HepG2 (cell line): ENCODE measurements at regions not wholly inside any gene's neighbourhood (a gene's known extent, or its start where the extent isn't known, plus 50 kb on each side); places are given as distances from the start of the nearest gene placed in this dataset.

Experiments used
- FOXO4 ChIP-seq: sonication (generic); formaldehyde crosslinking; conservative IDR thresholded peaks from 2 replicates; pipeline ENCODE4 v1.8.1; 2023; ENCODE audit warnings: missing genetic modification reagents
- HDAC1 ChIP-seq: sonication (generic); formaldehyde crosslinking; IDR thresholded peaks from 2 replicates; pipeline ENCODE4 v1.5.1; 2020; ENCODE audit warnings: mild to moderate bottlenecking, missing genetic modification reagents
- MAFK ChIP-seq, 2 experiments: IDR thresholded peaks in 1 of 2; conservative IDR thresholded peaks in 1 of 2; 2 replicates each; pipeline ENCODE4 v1.6.1; 2011; ENCODE audit warnings: improper control_type of control experiment in 2 of 2, low read length in 2 of 2
- TCF12 ChIP-seq, 2 experiments: fragments of 450-650 bp in 1 of 2; sonication (generic) in 1 of 2; formaldehyde crosslinking in 1 of 2; IDR thresholded peaks; 2 replicates each; pipeline versions ENCODE4 v1.6.1 to v1.8.0; 2017 to 2022; ENCODE audit warnings: antibody characterized with exemption in 1 of 2, mild to moderate bottlenecking in 1 of 2, missing genetic modification reagents in 1 of 2, moderate library complexity in 1 of 2
- TF ChIP-seq, protein P1 (sequence below), 2 experiments: sonication (generic) in 1 of 2; formaldehyde crosslinking in 1 of 2; IDR thresholded peaks; 2 replicates each; pipeline versions ENCODE4 v1.5.1 to v1.6.1; 2011 to 2020; ENCODE audit warnings: borderline replicate concordance in 1 of 2, low read depth in 1 of 2, low read length in 1 of 2, mild to moderate bottlenecking in 1 of 2, missing genetic modification reagents in 1 of 2, moderate library complexity in 1 of 2

GRCh38 chr5:73292816-73293459, 119.9 kb downstream of the TMEM174 start:
- TF ChIP-seq TCF12 (IDR thresholded peaks at IDR 0.05) (no peak), TCF12 (CRISPR knock-in tag; IDR thresholded peaks at IDR 0.05) (no peak), MAFK (conservative IDR thresholded peaks at IDR 0.05 in 1 of 2, IDR thresholded peaks at IDR 0.05 in 1 of 2; ENCODE audit: low read length in 2 of 2) (no peak), HDAC1 (CRISPR knock-in tag) (no peak), FOXO4 (no peak)
- TF ChIP-seq, protein P1, sequence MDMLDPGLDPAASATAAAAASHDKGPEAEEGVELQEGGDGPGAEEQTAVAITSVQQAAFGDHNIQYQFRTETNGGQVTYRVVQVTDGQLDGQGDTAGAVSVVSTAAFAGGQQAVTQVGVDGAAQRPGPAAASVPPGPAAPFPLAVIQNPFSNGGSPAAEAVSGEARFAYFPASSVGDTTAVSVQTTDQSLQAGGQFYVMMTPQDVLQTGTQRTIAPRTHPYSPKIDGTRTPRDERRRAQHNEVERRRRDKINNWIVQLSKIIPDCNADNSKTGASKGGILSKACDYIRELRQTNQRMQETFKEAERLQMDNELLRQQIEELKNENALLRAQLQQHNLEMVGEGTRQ (IDR thresholded peaks at IDR 0.05; ENCODE audit: low read depth, low read length): no peak
- TF ChIP-seq, protein P1 (CRISPR knock-in tag; IDR thresholded peaks at IDR 0.05; ENCODE audit: borderline replicate concordance): no peak
